ENCODE measurements at regions not wholly inside any gene's neighbourhood (a gene's known extent, or its start where the extent isn't known, plus 50 kb on each side); places are given as distances from the start of the nearest gene placed in this dataset.

DNA sequence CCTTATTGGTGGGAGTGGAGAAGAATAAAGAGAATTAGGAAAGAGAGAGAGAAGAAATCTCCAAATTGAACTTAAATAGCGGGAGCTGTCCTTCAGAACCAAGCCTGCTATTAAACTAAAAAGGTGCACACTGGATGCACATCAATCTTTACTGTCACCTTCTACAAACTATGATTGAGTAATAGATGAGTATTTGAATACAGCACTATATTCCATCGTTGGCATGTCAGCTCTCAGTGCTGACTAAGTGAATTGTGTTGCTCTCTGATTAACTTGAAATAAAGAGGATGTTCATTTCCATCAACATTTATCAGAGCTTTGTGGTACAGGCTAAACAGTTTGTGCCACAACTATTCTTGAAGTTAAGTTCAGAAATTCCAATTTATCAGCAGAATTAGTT is 143.7 kb upstream of the PABPC4L start:
- DNase-seq (ENCODE audit: low read depth, low spot score) = no peak

DNA sequence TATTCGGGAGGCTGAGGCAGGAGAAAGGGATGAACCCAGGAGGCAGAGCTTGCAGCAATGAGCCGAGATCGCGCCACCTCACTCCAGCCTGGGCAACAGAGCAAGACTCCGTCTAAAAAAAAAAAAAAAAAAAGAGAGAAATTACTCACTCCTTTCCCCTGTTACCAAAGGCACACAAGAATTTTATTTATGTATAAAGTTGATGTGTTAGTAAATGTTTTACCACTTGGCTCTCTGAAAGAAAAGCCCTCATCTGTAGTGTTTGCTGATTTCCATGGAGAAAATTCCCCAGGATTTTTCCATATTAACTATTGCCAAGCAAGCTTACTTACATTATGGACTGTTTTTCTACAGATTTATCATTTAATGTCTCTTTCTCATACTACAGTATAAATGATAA is 142.1 kb upstream of the PABPC4L start:
- DNase-seq (ENCODE audit: low read depth, low spot score) = no peak

DNA sequence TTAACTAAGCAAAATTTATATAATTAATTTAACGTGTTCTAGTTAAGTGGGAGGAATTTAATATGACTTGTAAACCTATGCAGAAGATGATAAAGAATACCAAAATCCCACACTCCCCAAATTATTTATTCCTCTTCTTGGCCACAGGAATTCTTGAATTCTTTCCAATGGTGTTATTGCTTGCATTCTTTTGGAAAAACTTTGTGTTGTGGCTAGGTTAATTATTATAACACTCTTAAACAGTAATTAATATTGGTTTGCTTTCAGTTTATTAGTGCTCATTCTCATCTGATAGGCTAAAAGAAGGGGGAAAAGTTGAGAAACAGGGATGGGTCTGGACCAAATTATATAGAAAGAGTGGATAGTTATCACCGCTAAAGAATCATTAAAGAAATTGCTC is 141.5 kb upstream of the PABPC4L start:
- no peak for DNase-seq (ENCODE audit: low read depth, low spot score)

DNA sequence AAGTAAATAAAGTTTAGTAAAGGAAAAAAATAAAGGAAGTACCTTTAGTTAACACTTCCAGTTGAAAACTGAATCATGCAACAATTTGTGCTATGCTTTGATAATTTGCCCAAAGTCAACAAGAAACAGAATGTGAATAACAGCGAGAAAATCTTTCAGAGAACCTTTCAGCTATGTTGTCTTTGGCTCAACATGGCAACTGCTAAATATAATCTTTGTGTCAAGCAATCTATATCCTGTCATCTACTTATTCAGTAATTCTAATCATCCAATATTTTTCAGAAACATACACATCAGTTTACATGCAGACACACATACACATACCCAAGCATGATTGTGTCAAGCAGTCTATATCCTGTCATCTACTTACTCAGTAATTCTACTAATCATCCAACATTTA is 136.0 kb upstream of the PABPC4L start:
- DNase-seq (ENCODE audit: low read depth, low spot score) = no peak

DNA sequence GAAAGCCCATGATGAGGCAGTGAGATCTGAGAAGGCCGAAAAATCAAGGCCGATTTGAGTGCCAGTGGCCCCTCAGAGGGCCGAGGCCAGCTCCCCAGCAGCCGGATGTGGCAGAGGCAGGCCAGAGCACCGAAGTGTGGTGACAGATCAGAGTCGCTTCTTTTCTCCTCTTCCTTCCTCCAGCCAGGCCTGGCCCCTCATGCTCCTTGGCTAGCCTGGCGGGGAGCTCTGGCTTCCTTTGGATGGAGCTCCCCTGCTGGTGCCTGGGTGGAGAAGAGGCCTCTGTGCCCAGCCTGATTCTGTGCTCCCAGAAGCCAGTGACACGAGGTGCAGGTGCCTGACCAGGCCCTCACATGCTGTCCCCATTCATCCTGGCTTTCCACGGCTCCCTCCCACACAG is 127.2 kb upstream of the PABPC4L start:
- DNase-seq (ENCODE audit: low read depth, low spot score) = no peak

DNA sequence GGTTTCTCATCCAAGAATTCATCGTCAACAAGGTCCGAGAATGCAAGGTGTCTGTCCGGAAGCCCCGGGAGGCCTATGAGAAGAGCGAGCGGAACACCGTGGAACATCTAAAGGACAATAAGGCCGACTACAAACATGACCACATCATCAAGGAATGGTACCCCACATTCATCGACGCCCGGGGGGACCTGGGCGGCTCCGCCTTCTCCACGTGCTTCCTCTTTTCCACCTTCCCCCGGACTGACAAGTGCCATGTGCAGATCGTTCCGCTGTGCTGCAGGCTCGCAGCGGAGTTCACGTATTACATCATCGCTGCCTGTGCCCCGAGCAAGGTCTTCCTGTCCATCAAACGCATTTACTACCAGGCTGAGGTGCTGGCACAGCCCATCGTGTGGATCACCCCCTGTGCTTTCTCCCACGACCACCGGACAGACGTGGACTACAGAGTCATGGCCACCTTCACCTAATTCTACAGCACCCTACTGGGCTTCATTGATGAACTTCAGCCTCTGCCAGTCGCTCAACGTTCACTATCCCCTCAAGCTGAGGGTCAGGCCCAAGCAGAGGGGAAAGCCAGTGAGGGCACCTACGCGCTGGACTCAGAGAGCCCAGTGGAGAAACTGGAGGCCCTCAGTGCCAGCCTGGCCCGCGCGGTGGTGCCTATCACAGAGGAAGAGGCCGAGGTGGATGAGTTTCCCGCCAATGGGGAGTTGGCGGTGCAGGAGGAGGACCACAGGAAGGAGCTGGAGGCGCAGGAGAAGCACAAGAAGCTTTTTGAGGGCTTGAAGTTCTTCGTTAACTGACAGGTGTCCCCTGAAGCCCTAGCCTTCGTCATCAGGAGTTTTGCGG is 125.9 kb upstream of the PABPC4L start:
- DNase-seq (ENCODE audit: low read depth, low spot score) = no peak

DNA sequence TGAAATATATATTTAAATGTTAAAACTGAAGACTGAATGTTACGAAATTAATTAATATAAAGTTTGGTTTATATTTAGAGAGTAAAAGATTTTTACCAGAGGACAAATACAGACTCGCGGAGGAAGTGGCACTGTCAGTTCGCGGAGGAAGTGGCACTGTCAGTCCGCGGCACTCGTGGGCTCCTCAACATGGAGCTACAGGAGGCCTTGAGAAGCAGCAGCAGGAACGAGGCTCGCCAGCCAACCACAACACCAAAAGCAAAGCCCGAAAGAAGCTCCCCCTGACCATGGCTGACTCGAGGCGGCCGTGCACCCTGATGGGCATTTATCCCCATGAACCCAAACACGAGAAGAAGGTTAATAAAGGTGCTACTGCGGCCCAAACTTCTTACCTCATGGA is 125.3 kb upstream of the PABPC4L start:
- no peak for DNase-seq (ENCODE audit: low read depth, low spot score)

DNA sequence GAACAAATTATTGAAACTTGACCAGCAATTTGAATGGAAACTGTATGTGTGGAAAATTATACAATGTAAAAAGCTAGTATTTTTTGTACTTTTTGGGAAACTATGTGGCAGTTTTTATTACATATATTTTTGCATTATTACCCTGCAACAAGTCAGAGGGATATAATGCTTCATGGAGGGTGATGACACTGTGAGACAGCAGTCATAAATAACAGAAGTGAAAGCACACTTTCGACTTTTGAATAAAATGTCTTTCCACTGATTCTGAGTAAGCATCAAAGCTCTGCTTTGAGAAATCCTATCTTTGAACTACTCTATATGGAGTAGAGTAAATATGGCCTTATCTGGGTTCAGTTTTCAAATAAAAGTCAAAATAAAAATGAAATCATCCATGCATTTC is 122.6 kb upstream of the PABPC4L start:
- no peak for DNase-seq (ENCODE audit: low read depth, low spot score)

DNA sequence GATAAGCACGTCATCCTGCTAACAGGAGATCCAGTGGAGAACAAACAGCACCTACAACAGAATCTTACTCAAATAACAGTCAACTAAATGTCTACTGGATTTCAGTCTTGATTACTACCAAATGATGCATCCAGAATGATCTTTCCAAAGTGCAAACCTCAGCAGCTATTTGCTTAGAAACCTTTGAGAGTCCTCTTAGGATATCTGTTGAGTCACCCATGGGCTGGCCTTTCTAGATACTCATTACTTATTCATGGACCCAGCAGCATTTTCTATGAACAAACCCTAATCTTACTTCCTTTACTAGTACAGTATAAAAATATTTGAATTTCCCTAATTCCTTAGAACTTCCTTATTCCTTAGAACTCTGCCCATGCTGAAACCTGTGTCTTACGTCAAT is 118.5 kb upstream of the PABPC4L start:
- no peak for DNase-seq (ENCODE audit: low read depth, low spot score)

DNA sequence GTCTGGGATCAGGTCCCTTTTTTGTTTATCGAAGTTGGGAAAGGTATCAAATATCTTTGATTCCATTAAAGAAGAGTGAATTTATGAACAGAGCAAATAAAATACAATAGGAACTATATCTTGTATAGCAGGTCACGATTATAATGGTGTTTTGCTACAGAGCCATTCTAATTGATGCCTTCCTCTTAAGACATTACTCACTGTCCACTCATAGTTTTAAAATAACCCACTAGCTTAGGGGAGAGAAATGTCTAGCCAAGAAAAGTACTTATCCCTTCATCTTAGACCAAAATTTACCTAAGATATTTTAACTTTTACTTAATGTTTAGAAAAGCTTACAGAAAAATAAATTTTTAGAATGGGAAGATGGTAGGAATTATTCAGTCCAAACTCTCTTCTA is 112.0 kb upstream of the PABPC4L start:
- no peak for DNase-seq (ENCODE audit: low read depth, low spot score)

DNA sequence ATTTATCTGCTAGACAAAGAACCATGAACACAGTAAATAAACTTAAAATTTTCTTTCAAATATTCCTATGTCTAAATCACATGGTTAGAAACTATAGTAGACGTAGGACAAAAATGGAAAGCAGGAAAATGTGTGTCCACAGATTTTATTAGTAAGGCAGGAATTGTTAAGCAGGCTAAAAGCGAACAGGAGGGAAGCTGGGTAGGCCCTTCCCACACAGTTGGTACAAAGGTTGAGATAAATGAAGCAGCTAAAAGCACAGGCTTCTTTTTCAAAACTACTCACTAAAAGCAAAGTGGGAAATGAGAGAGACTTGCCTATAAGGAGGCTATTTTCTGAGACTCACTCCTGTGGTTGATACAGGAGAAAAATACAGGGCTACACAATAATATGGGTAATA is 108.1 kb upstream of the PABPC4L start:
- DNase-seq (ENCODE audit: low read depth, low spot score) = no peak

DNA sequence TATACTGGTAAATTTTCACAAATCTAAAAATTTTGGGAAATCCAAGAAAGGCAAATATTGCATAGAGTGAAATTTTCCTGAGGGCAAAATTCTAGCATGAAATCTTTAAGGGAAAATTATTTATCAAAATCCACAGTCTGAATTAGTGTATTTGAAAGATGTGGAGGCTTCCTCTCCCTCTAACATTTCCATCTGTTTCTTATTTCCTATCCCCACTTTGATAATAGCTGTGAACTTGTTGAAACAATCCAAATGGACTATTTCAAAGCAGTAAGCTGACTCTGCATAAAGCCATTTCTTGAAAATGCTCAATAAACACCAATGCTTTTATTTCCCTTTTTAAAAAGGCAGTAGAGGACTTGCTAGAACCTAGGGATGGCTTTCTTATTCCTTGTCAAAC is 107.3 kb upstream of the PABPC4L start:
- DNase-seq (ENCODE audit: low read depth, low spot score) = no peak

DNA sequence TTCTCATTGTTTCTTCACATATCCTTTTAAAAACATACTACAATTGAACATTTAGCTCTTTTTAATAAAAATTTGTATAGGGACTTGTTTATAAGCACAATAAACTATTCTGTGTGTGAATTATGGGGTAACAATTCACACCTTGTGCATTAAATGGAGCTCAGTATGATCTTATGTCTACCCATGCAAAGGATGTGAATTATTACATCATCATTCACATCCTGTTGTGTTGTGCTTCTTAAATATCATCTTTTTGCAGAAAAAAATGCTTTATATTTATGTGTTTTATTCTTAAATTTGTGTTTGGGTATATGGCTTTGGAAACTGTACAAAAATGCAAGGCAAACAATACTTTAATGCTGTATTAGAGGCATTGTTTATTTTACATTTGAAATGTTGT is 96.7 kb upstream of the PABPC4L start:
- DNase-seq (ENCODE audit: low read depth, low spot score) = no peak

DNA sequence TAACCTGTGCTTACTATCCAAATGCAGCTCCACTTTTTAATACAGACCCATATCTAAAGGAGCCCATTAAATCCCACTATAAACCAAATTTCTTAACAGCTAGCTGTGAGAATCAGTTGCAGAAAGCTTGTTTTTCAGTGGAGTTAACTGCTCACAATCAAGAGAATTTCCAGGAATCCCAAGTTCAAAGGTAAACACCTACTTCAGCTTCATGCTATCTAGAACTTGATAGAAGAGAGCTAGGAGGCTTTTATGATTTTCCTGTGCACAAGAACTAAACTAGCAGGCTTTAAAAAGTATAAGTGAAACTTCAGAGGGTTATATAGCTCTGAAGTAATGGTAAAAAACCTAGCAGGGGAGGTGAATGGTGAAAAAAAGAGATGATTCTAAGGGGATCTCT is 96.2 kb upstream of the PABPC4L start:
- no peak for DNase-seq (ENCODE audit: low read depth, low spot score)

DNA sequence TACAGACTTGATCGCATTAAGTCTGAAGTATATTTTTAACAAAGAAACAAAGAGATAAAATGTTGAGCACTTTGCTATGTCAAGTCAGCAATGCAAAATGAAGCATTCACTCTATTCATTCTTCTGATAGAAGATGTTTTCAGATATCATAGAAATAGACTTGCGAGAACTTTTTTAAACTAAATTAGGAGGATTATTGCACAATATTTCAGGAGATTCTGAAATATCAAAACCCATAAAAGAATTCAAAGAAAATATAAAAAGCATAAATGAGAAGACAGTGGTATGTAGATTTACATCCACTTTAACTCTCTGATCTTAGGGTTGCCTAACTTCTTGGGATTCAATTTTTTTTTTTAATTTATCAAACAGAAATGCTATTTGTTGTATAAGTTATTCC is 81.1 kb upstream of the PABPC4L start:
- no peak for DNase-seq (ENCODE audit: low read depth, low spot score)

DNA sequence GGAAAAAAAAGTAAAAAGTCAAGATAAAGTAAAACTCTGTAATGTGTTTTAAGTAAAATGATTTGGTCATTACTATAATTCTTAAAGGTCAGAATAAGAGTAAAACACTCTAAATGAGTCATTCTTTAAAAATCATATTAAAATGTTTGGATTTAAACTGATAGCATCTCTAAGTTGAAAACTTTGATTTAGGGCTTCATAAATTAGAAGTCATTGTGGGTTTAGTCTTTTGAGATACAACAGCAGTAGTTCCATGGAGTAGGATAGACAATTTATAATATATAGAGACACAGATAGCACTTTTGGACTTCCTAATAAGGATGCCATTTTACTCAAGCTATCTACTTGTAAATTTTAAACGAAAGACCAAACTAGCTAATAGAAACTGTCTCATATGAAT is 77.1 kb upstream of the PABPC4L start:
- DNase-seq (ENCODE audit: low read depth, low spot score) = no peak

DNA sequence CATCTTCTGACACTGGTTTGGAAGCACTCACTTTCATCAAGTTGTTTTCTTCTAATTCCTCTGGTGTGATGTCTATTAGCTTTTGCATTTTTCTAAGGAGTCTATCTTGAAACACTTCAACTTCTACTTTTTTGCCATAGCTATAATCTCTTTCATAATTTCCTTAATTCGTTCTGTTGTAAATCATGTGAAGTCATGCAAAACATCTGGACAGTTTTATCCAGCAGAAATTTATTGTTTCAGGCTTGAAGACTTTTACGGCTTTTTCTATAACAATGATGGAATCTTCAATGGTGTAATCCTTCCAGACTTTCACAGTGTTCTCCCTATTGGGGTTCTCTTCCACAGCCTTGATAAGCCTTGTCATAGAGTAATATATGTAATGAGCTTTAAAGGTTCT is 74.9 kb upstream of the PABPC4L start:
- no peak for DNase-seq (ENCODE audit: low read depth, low spot score)

DNA sequence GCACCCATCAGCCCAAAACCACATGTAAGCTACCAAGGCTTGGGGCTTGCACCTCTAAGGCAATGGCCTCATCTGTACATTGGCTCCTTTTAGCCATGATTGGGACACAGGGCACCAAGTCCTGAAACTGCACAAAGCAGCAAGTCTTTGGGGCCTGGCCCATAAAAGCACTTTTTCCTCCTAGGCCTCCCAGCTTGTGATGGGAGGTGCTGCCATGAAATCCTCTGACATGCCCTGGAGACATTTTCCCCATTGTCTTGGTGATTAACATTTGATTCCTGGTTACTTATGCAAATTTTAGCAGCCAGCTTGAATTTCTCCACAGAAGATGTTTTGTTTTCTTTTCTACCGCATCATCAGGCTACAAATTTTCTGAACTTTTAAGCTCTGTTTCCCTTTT is 58.5 kb upstream of the PABPC4L start:
- no peak for DNase-seq (ENCODE audit: low read depth, low spot score)
